ENCODE measurements at regions not wholly inside any gene's neighbourhood (a gene's known extent, or its start where the extent isn't known, plus 50 kb on each side); places are given as distances from the start of the nearest gene placed in this dataset.

GRCh38 chr14:99078426-99078825 is 193.6 kb downstream of the BCL11B start:
- Histone ChIP-seq H3K9me3 (ENCODE audit: control insufficient read depth in 4 of 4, insufficient read depth in 3 of 4, low read length in 3 of 4) (peaks cover 0 to 18% (median 1%) of the 10 kb centered on the region in 4 donors), H3K4me3 (no peak overlapping the region), H3K36me3 (ENCODE audit: control insufficient read depth in 4 of 4, insufficient read depth in 4 of 4, low read length in 4 of 4) (no peaks in the 10 kb centered on the region), H3K27me3 (ENCODE audit: control insufficient read depth in 3 of 3, insufficient read depth in 3 of 3, low read length in 2 of 3) (no peaks in the 10 kb centered on the region), H3K9ac (ENCODE audit: insufficient read depth in 1 of 2, low read length in 2 of 2) (no peak overlapping the region), H3K27ac (ENCODE audit: low read depth in 1 of 2, low read length in 1 of 2) (no peak overlapping the region), H3K4me1 (ENCODE audit: control insufficient read depth in 5 of 5, insufficient read depth in 5 of 5, low read length in 5 of 5) (peaks cover 0 to 8% (median 0%) of the 10 kb centered on the region in 5 donors)
- WGBS, 2 donors, result 74% methylated on average over 7 of the region's 7 CpGs
- no peak for TF ChIP-seq CTCF (IDR thresholded peaks at IDR 0.05; ENCODE audit: control extremely low read depth, extremely low read depth)
- DNase-seq (no peak), ATAC-seq (ENCODE audit: insufficient read depth, low FRiP score) (no peak)

- Histone ChIP-seq H3K36me3 (ENCODE audit: control insufficient read depth in 4 of 4, insufficient read depth in 4 of 4, low read length in 4 of 4) (no peaks in the 10 kb centered on the region), H3K27ac (ENCODE audit: low read depth in 1 of 2, low read length in 1 of 2) (no peak overlapping the region), H3K4me1 (ENCODE audit: control insufficient read depth in 5 of 5, insufficient read depth in 5 of 5, low read length in 5 of 5) (peaks cover 0 to 8% (median 0%) of the 10 kb centered on the region in 5 donors), H3K4me3 (no peak overlapping the region), H3K9me3 (ENCODE audit: control insufficient read depth in 4 of 4, insufficient read depth in 3 of 4, low read length in 3 of 4) (peaks cover 0 to 18% (median 3%) of the 10 kb centered on the region in 4 donors), H3K27me3 (ENCODE audit: control insufficient read depth in 3 of 3, insufficient read depth in 3 of 3, low read length in 2 of 3) (no peaks in the 10 kb centered on the region), H3K9ac (ENCODE audit: insufficient read depth in 1 of 2, low read length in 2 of 2) (no peak overlapping the region)
- DNase-seq (no peak), ATAC-seq (ENCODE audit: insufficient read depth, low FRiP score) (no peak)
- TF ChIP-seq CTCF (IDR thresholded peaks at IDR 0.05; ENCODE audit: control extremely low read depth, extremely low read depth), result no peak
- WGBS, 2 donors, result 82 to 84% methylated on average over 9 of the region's 9 CpGs
These were observed 192.8 kb downstream of the BCL11B start for GRCh38 chr14:99079061-99079727.

- H3K4me1 ChIP-seq (ENCODE audit: control insufficient read depth in 5 of 5, insufficient read depth in 5 of 5, low read length in 5 of 5), result peaks cover 0 to 3% (median 0%) of the 10 kb centered on the region in 5 donors
- H3K27me3 ChIP-seq (ENCODE audit: control insufficient read depth in 3 of 3, insufficient read depth in 3 of 3, low read length in 2 of 3), result no peaks in the 10 kb centered on the region
- ATAC-seq (ENCODE audit: insufficient read depth, low FRiP score) (no peak), DNase-seq (no peak)
- no peak for TF ChIP-seq CTCF (IDR thresholded peaks at IDR 0.05; ENCODE audit: control extremely low read depth, extremely low read depth)
- 81 to 84% methylated on average over 3 of the region's 3 CpGs for WGBS, 2 donors
- no peaks in the 10 kb centered on the region for H3K36me3 ChIP-seq (ENCODE audit: control insufficient read depth in 4 of 4, insufficient read depth in 4 of 4, low read length in 4 of 4)
- no peak overlapping the region for H3K27ac ChIP-seq (ENCODE audit: low read depth in 1 of 2, low read length in 1 of 2)
- no peak overlapping the region for H3K9ac ChIP-seq (ENCODE audit: insufficient read depth in 1 of 2, low read length in 2 of 2)
- peaks cover 0 to 18% (median 5%) of the 10 kb centered on the region in 4 donors for H3K9me3 ChIP-seq (ENCODE audit: control insufficient read depth in 4 of 4, insufficient read depth in 3 of 4, low read length in 3 of 4)
- H3K4me3 ChIP-seq, result no peak overlapping the region
These were observed 191.7 kb downstream of the BCL11B start for GRCh38 chr14:99080306-99080705.

All from lung (tissue), 11 donors.